Breast epithelium (tissue), 4 donors: ENCODE measurements at regions not wholly inside any gene's neighbourhood (a gene's known extent, or its start where the extent isn't known, plus 50 kb on each side); places are given as distances from the start of the nearest gene placed in this dataset.

Experiments used
- DNase-seq, 2 donors: peaks; one replicate each; pipeline ENCODE4 v3.0.0-alpha.2; 2019; ENCODE audit warnings: low spot score in 2 of 2
- H3K27ac ChIP-seq, 2 donors: fragments of 200-600 bp; sonication (generic) in 1 of 2; one replicate each; pipeline ENCODE4 v1.5.1; 2016 to 2019; ENCODE audit warnings: mild to moderate bottlenecking in 1 of 2
- H3K27me3 ChIP-seq, 2 donors: fragments of 200-600 bp; sonication (generic) in 1 of 2; one replicate each; pipeline versions ENCODE4 v1.5.1 to v1.6.0; 2017 to 2019; ENCODE audit warnings: control low read depth in 1 of 2, mild to moderate bottlenecking in 1 of 2
- H3K36me3 ChIP-seq: fragments of 200-600 bp; one replicate; pipeline ENCODE4 v1.5.1; 2019
- H3K4me1 ChIP-seq, 2 donors: fragments of 200-600 bp; sonication (generic); one replicate each; pipeline ENCODE4 v1.5.1; 2016 to 2019; ENCODE audit warnings: control low read depth in 1 of 2
- H3K4me3 ChIP-seq, 3 donors: fragments of 200-600 bp; sonication (generic); 1 replicate in 2 of 3; 2 replicates in 1 of 3; pipeline ENCODE4 v1.5.1; 2016 to 2019; ENCODE audit warnings: mild to moderate bottlenecking in 3 of 3, moderate library complexity in 2 of 3
- H3K9me3 ChIP-seq, 2 donors: fragments of 200-600 bp; sonication (generic) in 1 of 2; one replicate each; pipeline ENCODE4 v1.5.1; 2016 to 2019; ENCODE audit warnings: control low read depth in 1 of 2
- CTCF ChIP-seq, 3 donors: fragments of 450-650 bp; IDR thresholded peaks; one replicate each; pipeline ENCODE4 v1.5.1; 2016 to 2017; ENCODE audit warnings: antibody characterized with exemption in 3 of 3, mild to moderate bottlenecking in 3 of 3, moderate library complexity in 3 of 3
- POLR2A ChIP-seq: fragments of 450-650 bp; IDR thresholded peaks from one replicate; pipeline ENCODE4 v1.6.1; 2016; ENCODE audit warnings: antibody characterized with exemption, mild to moderate bottlenecking, moderate library complexity
- POLR2AphosphoS5 ChIP-seq, 3 donors: sonication (generic); formaldehyde crosslinking; IDR thresholded peaks; one replicate each; pipeline ENCODE4 v1.6.1; 2017; ENCODE audit warnings: antibody characterized with exemption in 3 of 3
- intact Hi-C: fragments of 100-400 bp; cut with DNase I; formaldehyde crosslinking; loops from one replicate; pipeline ENCODE4 v1.15.1; 2023; ENCODE audit warnings: low total_unique reads

GRCh38 chrX:84611843-84612636, 109.8 kb upstream of the HDX start:
- H3K27me3 ChIP-seq: peaks cover 0 to 4% of the 10 kb centered on the region in 2 donors
- H3K4me1 ChIP-seq: no peaks in the 10 kb centered on the region
- TF ChIP-seq POLR2A (no peak), CTCF (IDR thresholded peaks at IDR 0.05) (no peak), POLR2AphosphoS5 (IDR thresholded peaks at IDR 0.05) (no peak)
- H3K4me3 ChIP-seq: no peak overlapping the region
- no peaks in the 10 kb centered on the region for H3K9me3 ChIP-seq
- no peak for DNase-seq
- intact Hi-C loops: no loop called here
- H3K36me3 ChIP-seq: no peaks in the 10 kb centered on the region
- no peak overlapping the region for H3K27ac ChIP-seq

GRCh38 chrX:84634201-84634782, 132.0 kb upstream of the HDX start:
- DNase-seq: no peak
- Histone ChIP-seq H3K27me3 (peaks cover 0 to 14% of the 10 kb centered on the region in 2 donors), H3K9me3 (no peaks in the 10 kb centered on the region), H3K4me3 (no peak overlapping the region), H3K27ac (no peak overlapping the region), H3K36me3 (no peaks in the 10 kb centered on the region), H3K4me1 (no peaks in the 10 kb centered on the region)
- intact Hi-C loops: no loop called here
- TF ChIP-seq CTCF (IDR thresholded peaks at IDR 0.05): no peak
- no peak for TF ChIP-seq POLR2A
- no peak for TF ChIP-seq POLR2AphosphoS5 (IDR thresholded peaks at IDR 0.05)

GRCh38 chrX:84666086-84666485, 163.8 kb upstream of the HDX start:
- H3K4me3 ChIP-seq: no peak overlapping the region
- no peak overlapping the region for H3K27ac ChIP-seq
- no peak for DNase-seq
- H3K9me3 ChIP-seq: no peaks in the 10 kb centered on the region
- peaks cover 0 to 11% of the 10 kb centered on the region in 2 donors for H3K27me3 ChIP-seq
- H3K4me1 ChIP-seq: no peaks in the 10 kb centered on the region
- H3K36me3 ChIP-seq: no peaks in the 10 kb centered on the region
- TF ChIP-seq CTCF (IDR thresholded peaks at IDR 0.05) (no peak), POLR2AphosphoS5 (IDR thresholded peaks at IDR 0.05) (no peak), POLR2A (no peak)
- intact Hi-C loops: no loop called here

- Histone ChIP-seq H3K36me3 (no peaks in the 10 kb centered on the region), H3K4me1 (no peaks in the 10 kb centered on the region)
Observed at GRCh38 chrX:84690228-84690627, 188.0 kb upstream of the HDX start.

More at GRCh38 chrX:84690228-84690627, 188.0 kb upstream of the HDX start:
- TF ChIP-seq CTCF (IDR thresholded peaks at IDR 0.05) (no peak), POLR2A (no peak), POLR2AphosphoS5 (IDR thresholded peaks at IDR 0.05) (no peak)
- Histone ChIP-seq H3K27me3 (no peaks in the 10 kb centered on the region), H3K4me3 (no peak overlapping the region), H3K9me3 (peaks cover 0 to 7% of the 10 kb centered on the region in 2 donors), H3K27ac (no peak overlapping the region)
- intact Hi-C loops: no loop called here
- no peak for DNase-seq
